H1 (cell line): ENCODE measurements at regions not wholly inside any gene's neighbourhood (a gene's known extent, or its start where the extent isn't known, plus 50 kb on each side); places are given as distances from the start of the nearest gene placed in this dataset.

ENCODE experiments used
- CTCF ChIA-PET: fragments of 300-600 bp; sonication (Branson Sonifier 250); formaldehyde crosslinking; loops from one replicate; lab custom pipeline; 2021; ENCODE audit not compliant: partially characterized antibody; lab: Charles Lee
- POLR2A ChIA-PET: fragments of 300-600 bp; sonication (Branson Sonifier 250); formaldehyde crosslinking; loops from one replicate; lab custom pipeline; 2021; ENCODE audit warnings: inconsistent platforms; ENCODE audit not compliant: partially characterized antibody; lab: Charles Lee
- DNase-seq, 2 experiments: peaks; one replicate each; pipeline versions ENCODE4 v3.0.0 to v3.0.0-alpha.2; 2010 to 2022; ENCODE audit warnings: low spot score in 2 of 2, low read depth in 1 of 2, mixed read lengths in 1 of 2
- FAIRE-seq: peaks from 2 replicates; lab custom pipeline; 2011; peaks lifted over from hg19 to GRCh38; lab: Jason Lieb, UNC
- H2AFZ ChIP-seq: 2 replicates; pipeline ENCODE4 v1.8.1; 2012; ENCODE audit warnings: low read length, inconsistent platforms
- H2AK5ac ChIP-seq: 2 replicates; pipeline ENCODE4 v1.6.1; 2013; ENCODE audit warnings: low read depth, low read length
- H2BK120ac ChIP-seq: replicated peaks from 2 replicates; pipeline ENCODE3; 2013; ENCODE audit warnings: low read depth, low read length, inconsistent platforms
- H2BK12ac ChIP-seq: 2 replicates; pipeline ENCODE4 v1.6.1; 2013; ENCODE audit warnings: low read depth, low read length
- H2BK15ac ChIP-seq: 2 replicates; pipeline ENCODE4 v1.6.1; 2013; ENCODE audit warnings: low read length
- H2BK20ac ChIP-seq: 2 replicates; pipeline ENCODE4 v1.6.1; 2013; ENCODE audit warnings: low read length
- H2BK5ac ChIP-seq: 2 replicates; pipeline ENCODE4 v1.6.1; 2013; ENCODE audit warnings: low read depth, low read length
- H3K14ac ChIP-seq: 2 replicates; pipeline ENCODE4 v1.6.1; 2013; ENCODE audit warnings: inconsistent platforms; ENCODE audit not compliant: insufficient read length
- H3K18ac ChIP-seq: 2 replicates; pipeline ENCODE4 v1.6.1; 2013; ENCODE audit warnings: low read length; ENCODE audit errors: extremely low read depth
- H3K23ac ChIP-seq: 2 replicates; pipeline ENCODE4 v1.6.1; 2013; ENCODE audit warnings: inconsistent platforms; ENCODE audit not compliant: insufficient read length
- H3K23me2 ChIP-seq: 2 replicates; pipeline ENCODE4 v1.6.1; 2013; ENCODE audit warnings: low read depth, low read length
- H3K27ac ChIP-seq: 2 replicates; pipeline ENCODE4 v1.6.1; 2011; ENCODE audit warnings: low read depth, low read length, inconsistent platforms
- H3K27me3 ChIP-seq, 4 experiments: replicated peaks in 1 of 4; 1 replicate in 1 of 4; 2 replicates in 3 of 4; pipeline versions ENCODE4 v1.6.1 to v1.8.1; 2011 to 2013; ENCODE audit warnings: low read length in 3 of 4, mild to moderate bottlenecking in 3 of 4, inconsistent platforms in 2 of 4, mixed read lengths in 2 of 4, moderate library complexity in 1 of 4; ENCODE audit not compliant: control insufficient read depth in 3 of 4, insufficient read depth in 3 of 4; ENCODE audit errors: extremely low read depth in 1 of 4
- H3K36me3 ChIP-seq, 4 experiments: 2 replicates each; pipeline versions ENCODE4 v1.6.1 to v1.8.1; 2011 to 2013; ENCODE audit warnings: mild to moderate bottlenecking in 4 of 4, low read length in 3 of 4, moderate library complexity in 2 of 4, control low read depth in 1 of 4, inconsistent platforms in 1 of 4; ENCODE audit not compliant: insufficient read depth in 4 of 4, control insufficient read depth in 2 of 4
- H3K4ac ChIP-seq: replicated peaks from 2 replicates; pipeline ENCODE3; 2013; ENCODE audit warnings: low read length, low read depth, mixed read lengths, inconsistent platforms; ENCODE audit not compliant: insufficient read length
- H3K4me1 ChIP-seq, 4 experiments: replicated peaks in 1 of 4; 1 replicate in 1 of 4; 2 replicates in 3 of 4; pipeline versions ENCODE4 v1.6.1 to v1.8.1; 2011 to 2013; ENCODE audit warnings: low read length in 3 of 4, inconsistent platforms in 2 of 4, mixed read lengths in 1 of 4; ENCODE audit not compliant: insufficient read depth in 4 of 4, control insufficient read depth in 3 of 4
- H3K4me2 ChIP-seq, 2 experiments: 2 replicates each; pipeline versions ENCODE4 v1.6.1 to v1.8.1; 2011 to 2013; ENCODE audit warnings: low read depth in 2 of 2, low read length in 2 of 2, control low read depth in 1 of 2, inconsistent platforms in 1 of 2, mild to moderate bottlenecking in 1 of 2; ENCODE audit not compliant: insufficient read depth in 1 of 2
- H3K4me3 ChIP-seq, 4 experiments: fragments of 200-600, 300-600 bp in 1 of 4; sonication (generic), shearing (Covaris generic), sonication (Bioruptor Twin) in 1 of 4; 2 replicates each; pipeline versions ENCODE4 v1.5.1 to v1.8.1; 2011 to 2016; ENCODE audit warnings: low read length in 4 of 4, low read depth in 3 of 4, control low read depth in 2 of 4, inconsistent platforms in 2 of 4, mild to moderate bottlenecking in 2 of 4, mixed read lengths in 1 of 4, moderate library complexity in 1 of 4; ENCODE audit not compliant: insufficient read depth in 2 of 4; ENCODE audit errors: extremely low read depth in 1 of 4
- H3K56ac ChIP-seq: replicated peaks from 2 replicates; pipeline ENCODE3; 2013; ENCODE audit warnings: low read depth, mild to moderate bottlenecking, mixed read lengths, low read length, inconsistent platforms; ENCODE audit not compliant: insufficient read length
- H3K79me1 ChIP-seq: 2 replicates; pipeline ENCODE4 v1.6.1; 2013; ENCODE audit warnings: low read depth, low read length, control low read depth
- H3K79me2 ChIP-seq, 2 experiments: 2 replicates each; pipeline versions ENCODE4 v1.6.1 to v1.8.1; 2012 to 2013; ENCODE audit warnings: low read length in 2 of 2, mild to moderate bottlenecking in 2 of 2, inconsistent platforms in 1 of 2; ENCODE audit not compliant: insufficient read depth in 2 of 2, control insufficient read depth in 1 of 2
- H3K9ac ChIP-seq, 4 experiments: replicated peaks in 1 of 4; 1 replicate in 1 of 4; 2 replicates in 3 of 4; pipeline versions ENCODE4 v1.6.1 to v1.8.1; 2011 to 2013; ENCODE audit warnings: low read depth in 3 of 4, low read length in 3 of 4, control low read depth in 2 of 4, mild to moderate bottlenecking in 2 of 4, moderate library complexity in 2 of 4, inconsistent platforms in 1 of 4; ENCODE audit errors: extremely low read depth in 1 of 4
- H3K9me3 ChIP-seq, 2 experiments: 2 replicates each; pipeline versions ENCODE4 v1.6.1 to v1.8.1; 2012 to 2013; ENCODE audit warnings: mild to moderate bottlenecking in 2 of 2, moderate library complexity in 2 of 2, control low read depth in 1 of 2, inconsistent platforms in 1 of 2, low read depth in 1 of 2, low read length in 1 of 2, mixed read lengths in 1 of 2; ENCODE audit not compliant: insufficient read depth in 2 of 2
- H4K20me1 ChIP-seq, 2 experiments: replicated peaks in 1 of 2; 2 replicates each; pipeline versions ENCODE3 to v1.8.1; 2011 to 2013; ENCODE audit warnings: inconsistent platforms in 2 of 2, low read length in 2 of 2, mild to moderate bottlenecking in 1 of 2; ENCODE audit not compliant: insufficient read depth in 2 of 2, control insufficient read depth in 1 of 2
- H4K5ac ChIP-seq: 2 replicates; pipeline ENCODE4 v1.6.1; 2013; ENCODE audit warnings: low read length, low read depth, mixed read lengths, inconsistent platforms; ENCODE audit not compliant: insufficient read length
- H4K8ac ChIP-seq: 2 replicates; pipeline ENCODE4 v1.8.0; 2013; ENCODE audit warnings: mild to moderate bottlenecking, moderate library complexity, low read length, inconsistent platforms; ENCODE audit not compliant: insufficient read depth; ENCODE audit errors: extremely low read depth
- H4K91ac ChIP-seq: replicated peaks from 2 replicates; pipeline ENCODE3; 2013; ENCODE audit warnings: low read length, mixed read lengths, inconsistent platforms; ENCODE audit not compliant: insufficient read length
- KDM1A ChIP-seq: fragments of 200-600, 300-600 bp; sonication (generic); IDR thresholded peaks from 2 replicates; pipeline ENCODE4 v1.7.1; 2016; ENCODE audit warnings: mild to moderate bottlenecking, low read length, borderline replicate concordance
- MAX ChIP-seq: IDR thresholded peaks from 2 replicates; pipeline ENCODE4 v1.6.1; 2012; ENCODE audit warnings: inconsistent platforms
- RAD21 ChIP-seq, 2 experiments: IDR thresholded peaks in 1 of 2; conservative IDR thresholded peaks in 1 of 2; 2 replicates each; pipeline ENCODE4 v1.6.1; 2011; ENCODE audit warnings: low read depth in 2 of 2, low read length in 2 of 2, improper control_type of control experiment in 1 of 2, inconsistent platforms in 1 of 2, mild to moderate bottlenecking in 1 of 2, moderate library complexity in 1 of 2
- RFX5 ChIP-seq: IDR thresholded peaks from 2 replicates; pipeline ENCODE4 v1.6.1; 2011; ENCODE audit warnings: low read depth, low read length, improper control_type of control experiment, borderline replicate concordance
- RXRA ChIP-seq: IDR thresholded peaks from 2 replicates; pipeline ENCODE4 v1.6.1; 2011; ENCODE audit warnings: low read depth, mild to moderate bottlenecking, low read length, moderate library complexity; ENCODE audit not compliant: insufficient read depth
- SIX5 ChIP-seq: IDR thresholded peaks from 2 replicates; pipeline ENCODE4 v1.6.1; 2011; ENCODE audit warnings: mild to moderate bottlenecking, low read depth, low read length
- TAF1 ChIP-seq: IDR thresholded peaks from 2 replicates; pipeline ENCODE4 v1.6.1; 2011; ENCODE audit warnings: mild to moderate bottlenecking, low read depth, low read length
- WGBS, 2 experiments: shearing (Covaris generic) in 1 of 2; methylation state at CpG; one replicate each; pipeline versions ENCODE4 v1.1.6 to v1.1.7; 2013 to 2015; ENCODE audit warnings: low lambda C conversion rate in 2 of 2, mixed read lengths in 2 of 2, inconsistent platforms in 1 of 2, low coverage in 1 of 2, missing lambda C conversion rate in 1 of 2; ENCODE audit not compliant: insufficient replicate concordance in 2 of 2, insufficient coverage in 1 of 2, insufficient read length in 1 of 2; ENCODE audit errors: extremely low coverage in 1 of 2, missing lambda C conversion rate in 1 of 2; 5-methylcytosine and 5-hydroxymethylcytosine counted together
- TF ChIP-seq, protein P1 (sequence below): IDR thresholded peaks from 2 replicates; pipeline ENCODE4 v1.6.1; 2011; ENCODE audit warnings: low read depth, mild to moderate bottlenecking, low read length; ENCODE audit not compliant: insufficient read depth

DNA sequence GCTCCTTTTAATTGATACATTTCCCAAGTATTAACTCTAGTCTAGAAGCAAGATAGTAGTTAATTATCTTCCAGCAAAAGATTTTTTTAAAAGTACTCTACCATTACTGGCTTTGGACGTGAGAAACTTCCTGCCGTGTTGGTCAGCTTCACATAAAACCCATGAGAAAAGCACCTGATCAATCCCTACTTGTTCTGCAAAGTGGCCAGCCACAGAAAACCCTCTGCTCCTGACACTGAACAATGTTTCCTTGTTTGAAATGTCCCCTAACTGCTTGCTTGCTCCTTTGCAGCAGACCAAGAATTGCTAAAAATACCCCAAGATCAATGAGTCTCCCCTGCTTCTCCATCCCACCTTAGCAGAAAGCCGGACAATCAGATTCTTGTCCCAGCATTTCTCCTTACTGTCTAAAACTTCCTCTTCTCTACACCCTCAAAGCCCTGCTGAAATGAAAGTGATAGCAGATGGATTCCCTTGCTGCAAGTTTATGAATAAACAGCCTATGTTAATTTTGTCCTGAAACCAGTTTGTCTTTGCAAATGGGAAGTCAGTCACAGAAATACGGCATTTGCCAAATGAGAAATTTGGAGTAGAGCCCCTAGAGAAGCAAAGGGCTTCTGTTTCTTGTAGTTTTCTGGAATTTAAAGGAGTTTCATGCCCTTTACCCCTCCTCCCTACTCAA is 207.1 kb upstream of the ARHGAP20 start:
- Histone ChIP-seq H3K79me1 (no peaks in the 10 kb centered on the region), H3K4me2 (no peak overlapping the region), H3K4me1 (no peaks in the 10 kb centered on the region; a peak in 1 of 7 replicates), H4K5ac (no peak overlapping the region), H3K9me3 (no peaks in the 10 kb centered on the region), H2BK5ac (no peak overlapping the region), H2AK5ac (no peak overlapping the region), H4K8ac (no peak overlapping the region), H3K9ac (no peak overlapping the region), H3K27me3 (no peaks in the 10 kb centered on the region), H2AFZ (no peak overlapping the region), H3K18ac (no peak overlapping the region), H2BK20ac (no peak overlapping the region), H3K23ac (no peak overlapping the region), H3K4me3 (no peak overlapping the region), H3K56ac (no peak overlapping the region), H2BK12ac (no peak overlapping the region)
- 91% methylated on average over 4 of the region's 4 CpGs; no CpG with 5 or more reads in 1 of the 2 experiments for WGBS, 2 experiments
- ChIA-PET POLR2A (no interaction called here), CTCF (interaction anchor here (0.8 to 1.7 kb wide), 4 partner anchors 25 to 441 kb away, joined by 3 read pairs; no protein-coding TSS in a partner anchor)
- DNase-seq: no peak
- no peak for FAIRE-seq
- TF ChIP-seq KDM1A: no peak
- no peak for TF ChIP-seq MAX
- no peak for TF ChIP-seq RXRA
- TF ChIP-seq RAD21 (IDR thresholded peaks at IDR 0.05 in 1 of 2, conservative IDR thresholded peaks at IDR 0.05 in 1 of 2; ENCODE audit: low read depth in 2 of 2, low read length in 2 of 2): no peak
- TF ChIP-seq SIX5: no peak
- no peak for TF ChIP-seq TAF1
- no peak for TF ChIP-seq RFX5
- TF ChIP-seq, protein P1, sequence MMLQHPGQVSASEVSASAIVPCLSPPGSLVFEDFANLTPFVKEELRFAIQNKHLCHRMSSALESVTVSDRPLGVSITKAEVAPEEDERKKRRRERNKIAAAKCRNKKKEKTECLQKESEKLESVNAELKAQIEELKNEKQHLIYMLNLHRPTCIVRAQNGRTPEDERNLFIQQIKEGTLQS: no peak
- TF ChIP-seq, all 59 proteins: peak for 0
- no peak overlapping the region for H4K91ac ChIP-seq
- H3K27ac ChIP-seq: no peak overlapping the region
- no peaks in the 10 kb centered on the region for H4K20me1 ChIP-seq
- H3K23me2 ChIP-seq: no peaks in the 10 kb centered on the region
- H2BK120ac ChIP-seq: no peak overlapping the region
- no peak overlapping the region for H3K4ac ChIP-seq
- no peak overlapping the region for H2BK15ac ChIP-seq
- H3K14ac ChIP-seq: no peak overlapping the region
- H3K79me2 ChIP-seq: no peaks in the 10 kb centered on the region
- H3K36me3 ChIP-seq: no peaks in the 10 kb centered on the region; a peak in 1 of 8 replicates
